HG03354 (cell line): ENCODE measurements at regions not wholly inside any gene's neighbourhood (a gene's known extent, or its start where the extent isn't known, plus 50 kb on each side); places are given as distances from the start of the nearest gene placed in this dataset.
A peak's percentile ranks its signal among the peaks of the same experiment; 100 is the strongest.

ENCODE experiments used
- ATAC-seq: cut with Tn5 transposase; IDR thresholded peaks from one replicate; pipeline ENCODE4 v1.9.1; 2021; ENCODE audit warnings: mild to moderate bottlenecking; ENCODE audit not compliant: unreplicated experiment, poor library complexity, severe bottlenecking

DNA sequence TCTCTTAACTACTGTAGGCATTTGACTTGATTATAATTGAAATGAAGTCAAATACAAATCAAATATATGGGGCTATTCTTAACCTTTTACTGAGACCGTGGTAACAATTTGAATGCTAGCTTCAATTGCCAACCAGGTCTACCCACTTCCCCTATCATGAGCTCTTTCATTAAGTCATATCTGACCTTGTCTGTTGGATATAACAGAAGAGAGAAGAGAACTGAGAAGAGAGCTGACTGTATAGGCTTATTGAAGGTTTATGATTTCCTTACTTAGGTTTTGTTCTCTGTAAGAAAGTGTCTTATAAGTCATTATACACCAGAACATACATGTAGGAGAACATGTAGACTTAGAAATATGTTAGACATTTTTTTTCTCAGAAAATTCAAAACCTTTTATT lies 549.4 kb downstream of the COL12A1 start:
- no peak for ATAC-seq

DNA sequence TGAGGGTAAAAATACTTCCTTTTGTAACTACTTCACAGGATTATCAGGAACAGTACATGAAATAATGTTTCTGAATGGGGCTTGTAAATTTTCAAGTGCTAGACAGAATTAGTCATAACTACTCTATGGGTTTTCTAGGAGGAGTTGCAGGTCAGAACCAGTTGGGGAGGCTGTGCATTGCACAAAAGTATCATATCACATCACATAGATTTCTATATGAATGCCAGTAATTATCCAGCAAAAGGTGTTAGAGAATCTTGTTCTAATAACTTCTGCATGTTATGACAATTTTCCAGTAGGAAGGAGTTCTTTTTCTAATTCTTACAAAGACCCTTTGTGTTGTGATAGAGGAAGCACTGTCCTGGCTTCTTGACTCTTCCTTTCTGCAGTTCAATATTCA lies 551.6 kb downstream of the COL12A1 start:
- no peak for ATAC-seq

DNA sequence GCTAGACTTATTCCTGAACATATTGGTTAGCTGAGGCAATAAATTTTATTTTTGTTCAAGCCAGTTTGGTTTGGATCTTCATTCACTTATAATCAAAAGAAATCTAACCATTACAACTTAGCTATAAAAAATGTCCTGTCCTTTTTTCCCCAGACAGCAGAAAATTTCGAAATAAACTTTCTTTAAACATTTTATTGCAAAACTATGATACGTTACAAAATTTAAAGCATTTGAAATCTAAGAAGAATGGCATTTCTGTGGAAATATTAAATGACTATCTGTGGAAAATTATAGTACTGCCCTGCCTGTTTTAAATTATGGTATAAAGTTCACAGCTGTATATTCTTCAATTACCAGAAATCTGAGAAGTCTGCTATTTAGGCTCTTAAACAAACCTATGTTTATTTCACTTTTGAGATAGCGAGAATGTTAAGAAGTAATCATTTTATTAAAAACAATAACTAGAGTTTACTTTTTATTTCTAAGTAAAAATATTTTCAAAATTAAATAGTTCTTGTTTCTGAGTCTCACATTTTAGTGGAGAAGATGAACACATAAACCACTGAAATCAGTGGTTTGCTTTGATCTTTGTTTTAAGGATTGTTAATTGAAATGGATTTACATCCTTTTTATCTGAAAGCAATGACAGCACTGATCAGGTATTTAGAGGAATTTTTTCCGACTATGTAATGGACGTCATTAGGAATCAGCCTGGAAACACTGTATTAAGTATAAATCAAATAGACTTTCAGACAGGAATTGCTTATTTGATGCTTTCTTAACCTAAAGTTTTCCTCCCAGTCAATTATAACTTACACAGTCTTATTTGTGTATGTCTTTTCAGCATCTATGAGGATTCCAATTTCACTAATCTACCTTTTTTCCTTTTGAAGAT lies 553.7 kb downstream of the COL12A1 start:
- ATAC-seq: no peak

DNA sequence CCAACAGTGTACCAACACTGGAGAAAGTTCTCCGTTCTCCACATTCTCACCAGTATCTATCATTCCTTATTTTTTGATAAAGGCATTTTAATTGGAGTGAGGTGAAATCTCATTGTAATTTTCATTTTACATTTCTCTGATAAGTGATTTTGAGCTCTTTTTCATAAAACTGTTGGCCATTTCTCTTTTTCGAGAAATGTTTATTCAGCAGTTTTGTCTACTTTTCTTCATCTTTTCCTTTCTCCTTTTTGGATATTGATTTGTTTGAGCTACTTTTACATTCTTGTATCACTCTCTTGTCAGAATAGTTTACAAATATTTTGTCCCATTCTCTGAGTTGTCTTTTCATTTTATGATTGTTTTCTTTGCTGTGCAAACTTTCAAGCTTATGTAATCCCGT lies 555.2 kb downstream of the COL12A1 start:
- ATAC-seq: no peak

DNA sequence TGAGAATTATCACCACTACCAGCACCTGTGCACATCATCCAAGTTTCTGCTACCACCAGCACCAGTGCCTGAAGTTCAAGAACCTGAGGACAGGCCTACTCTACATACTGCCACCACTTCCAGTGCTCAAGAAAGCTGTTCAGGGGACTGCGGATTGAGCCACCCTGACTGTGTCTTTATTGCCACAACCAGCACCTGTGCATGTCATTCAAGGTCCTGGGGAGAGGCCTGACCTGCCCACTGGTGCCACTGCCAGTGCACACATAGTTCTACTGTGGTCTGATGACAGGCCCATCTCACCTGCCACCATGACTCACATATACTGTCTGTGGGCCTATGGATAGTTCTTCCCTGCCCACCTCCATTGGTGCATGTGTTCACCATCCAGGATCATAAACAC lies 559.4 kb downstream of the COL12A1 start:
- no peak for ATAC-seq

DNA sequence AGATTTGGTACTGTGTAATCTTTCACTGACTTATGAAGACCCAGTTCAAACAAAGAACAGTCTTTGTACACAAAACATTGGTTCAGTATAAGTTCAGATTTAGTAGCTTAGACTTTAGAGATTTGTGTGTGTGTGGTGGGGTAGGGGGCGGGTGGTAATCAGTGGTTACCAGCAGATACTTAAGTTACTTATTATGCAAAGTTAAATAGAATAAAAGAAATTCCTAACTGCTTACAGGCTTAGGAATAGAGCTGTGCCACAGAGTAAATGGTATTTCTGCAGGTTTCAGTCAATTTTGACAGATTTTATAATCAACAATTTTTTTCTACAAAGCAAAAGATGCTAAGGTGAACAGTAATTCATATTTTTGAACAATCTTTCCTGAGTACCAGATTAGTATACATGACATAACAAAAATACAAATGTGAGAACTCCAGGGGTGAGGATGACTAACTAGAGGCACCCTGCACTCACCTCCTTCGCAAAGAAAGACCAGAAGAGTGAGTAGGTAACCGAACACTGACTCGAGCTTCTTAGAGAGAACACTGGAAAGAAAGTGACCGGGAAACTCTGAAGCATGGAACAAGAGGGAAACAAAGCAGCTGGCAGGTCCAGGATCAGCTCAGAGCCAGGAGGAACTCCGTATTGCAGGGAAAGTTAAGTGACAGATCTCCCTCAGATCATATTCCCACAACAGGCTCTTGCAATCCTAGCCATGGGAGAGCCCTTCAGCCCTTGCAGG lies 560.6 kb downstream of the COL12A1 start:
- no peak for ATAC-seq

DNA sequence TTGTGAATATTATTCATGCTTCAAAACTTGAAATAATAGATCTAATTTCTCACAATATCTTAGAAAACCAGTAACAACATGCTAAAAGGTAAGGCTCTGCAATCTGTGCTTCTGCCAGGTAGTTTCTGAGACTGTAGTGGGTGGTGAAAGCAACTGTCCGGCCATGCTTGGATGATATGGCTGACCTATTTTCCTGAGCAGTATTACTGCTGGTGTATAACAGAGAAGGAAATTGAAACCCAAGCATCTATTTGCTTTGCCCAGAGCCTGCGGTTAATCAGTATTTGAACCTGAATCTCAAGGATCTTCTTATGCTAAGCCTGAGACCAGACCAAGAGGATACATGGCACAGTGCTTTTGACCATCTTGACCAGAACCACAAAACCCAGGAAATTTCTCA lies 563.8 kb downstream of the COL12A1 start:
- peak; percentile 79 for ATAC-seq

DNA sequence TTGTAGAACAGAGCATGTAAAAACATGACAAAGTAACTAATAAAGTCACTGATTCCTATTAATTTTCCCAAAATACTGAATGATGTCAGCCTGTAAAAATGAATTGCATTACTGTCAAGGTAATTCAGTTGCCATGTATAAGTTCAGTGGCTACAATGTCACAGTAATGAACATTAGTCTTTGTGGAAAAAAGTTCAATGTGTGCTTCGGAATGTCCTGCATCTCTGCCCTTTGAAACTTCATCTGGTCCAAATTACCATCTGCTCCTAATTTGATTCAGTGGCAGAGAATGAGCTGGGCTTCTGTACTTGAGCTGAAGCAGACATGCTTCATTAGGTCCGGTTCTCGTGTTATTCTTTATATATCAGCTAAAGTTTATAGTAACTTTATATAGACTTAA lies 567.4 kb downstream of the COL12A1 start:
- ATAC-seq: no peak

DNA sequence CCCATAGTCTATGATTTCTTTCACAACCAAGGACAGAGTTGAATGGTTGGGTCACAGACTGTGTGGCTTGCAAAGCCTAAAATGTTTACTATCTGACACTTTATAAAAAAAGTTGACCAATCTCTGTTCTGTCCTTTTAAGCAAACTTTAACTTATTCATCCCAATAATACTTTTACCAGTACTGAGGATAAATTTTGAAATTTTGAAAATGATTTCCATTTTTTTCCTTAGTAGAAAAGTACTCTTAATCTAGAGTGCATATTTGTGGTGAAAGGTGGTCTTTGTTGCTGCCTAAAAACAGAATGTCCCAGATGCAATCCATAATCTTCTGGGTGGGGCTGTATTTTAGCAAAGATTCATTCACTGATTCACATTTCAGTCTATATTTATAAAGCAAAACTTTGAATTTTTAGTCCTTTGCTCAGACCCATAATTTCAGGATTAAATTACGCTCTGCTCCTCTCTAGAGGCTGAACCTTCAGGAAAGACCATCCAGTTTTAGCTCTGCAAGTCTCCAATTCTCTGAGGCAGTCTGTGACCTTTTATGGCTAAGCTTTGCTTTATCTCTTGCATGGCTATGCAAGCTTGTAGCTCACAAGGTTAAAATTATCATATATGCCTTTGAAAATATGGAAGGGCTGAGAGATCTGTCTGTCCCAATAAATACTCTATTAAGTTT lies 573.5 kb downstream of the COL12A1 start:
- no peak for ATAC-seq

DNA sequence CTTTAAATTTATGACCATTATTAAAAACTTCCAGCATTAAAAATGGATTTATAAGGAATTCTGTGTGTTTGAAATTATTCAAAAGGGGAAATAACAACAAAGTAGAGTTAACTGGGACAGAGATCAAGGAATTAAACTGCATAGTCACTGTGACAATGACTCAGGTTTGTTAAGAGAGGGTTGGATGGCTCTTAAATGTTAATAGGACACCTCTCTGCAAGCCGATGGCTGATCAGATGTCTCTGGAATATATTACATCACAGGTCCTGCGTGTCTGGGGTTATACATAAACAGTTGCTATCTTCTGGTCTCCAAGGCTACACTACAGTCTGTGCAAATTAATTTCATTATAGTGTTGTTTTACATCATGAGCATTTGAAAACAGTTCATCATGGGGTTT lies 574.3 kb downstream of the COL12A1 start:
- ATAC-seq: no peak

DNA sequence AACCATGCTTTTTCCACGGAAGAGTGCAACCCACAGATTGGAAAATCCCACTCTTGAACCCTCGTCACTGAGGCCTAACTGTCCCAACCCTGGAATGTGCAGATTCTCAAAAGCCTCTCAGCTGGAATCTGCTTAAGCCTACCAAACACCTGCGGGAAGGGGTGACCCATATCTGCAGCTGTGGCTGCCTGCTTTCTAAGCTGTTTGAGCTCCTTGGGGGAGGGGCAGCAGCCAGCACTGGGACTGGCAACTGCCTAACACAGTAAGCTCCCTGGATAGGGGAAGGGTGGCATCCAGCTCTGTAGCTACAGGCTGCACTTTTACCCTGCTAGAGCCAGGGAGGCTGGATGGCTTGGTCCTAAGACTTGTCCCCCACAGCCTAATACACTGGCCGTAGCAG lies 579.6 kb downstream of the COL12A1 start:
- no peak for ATAC-seq

DNA sequence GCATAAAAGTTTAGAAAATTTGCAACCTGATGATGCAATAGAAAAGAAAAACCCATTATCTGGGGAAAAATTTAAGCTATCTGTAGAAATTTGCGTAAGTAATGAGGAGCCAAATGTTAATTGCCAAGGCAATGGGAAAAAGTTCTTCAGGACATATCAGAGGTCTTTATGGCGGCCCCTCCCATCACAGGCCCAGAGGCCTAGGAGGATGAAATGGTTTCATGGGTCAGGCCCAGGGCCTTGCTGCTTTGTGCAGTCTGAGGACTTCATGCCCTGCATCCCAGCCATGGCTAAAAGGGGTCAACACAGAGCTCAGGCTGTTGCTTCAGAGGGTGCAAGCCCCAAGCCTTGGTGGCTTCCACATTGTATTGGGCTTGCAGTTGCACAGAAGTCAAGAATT lies 582.8 kb downstream of the COL12A1 start:
- no peak for ATAC-seq

DNA sequence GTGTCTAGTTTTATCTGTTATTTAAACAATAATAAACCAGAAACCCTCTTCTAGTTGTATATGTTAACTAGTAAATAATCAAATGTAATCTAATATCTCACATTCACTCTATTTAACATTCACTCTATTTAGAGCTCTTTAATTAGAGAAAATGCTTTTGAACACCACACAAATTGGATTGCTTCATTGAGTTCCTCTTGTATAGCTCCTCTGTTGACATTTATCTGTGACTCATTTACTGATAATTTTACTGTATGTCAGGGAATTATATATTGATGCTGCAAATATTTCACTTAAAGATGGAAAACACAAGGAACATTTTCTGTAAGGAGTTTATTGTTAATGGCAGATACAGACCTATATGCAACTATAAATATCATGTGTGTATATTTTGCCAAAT lies 594.6 kb downstream of the COL12A1 start:
- ATAC-seq: no peak

DNA sequence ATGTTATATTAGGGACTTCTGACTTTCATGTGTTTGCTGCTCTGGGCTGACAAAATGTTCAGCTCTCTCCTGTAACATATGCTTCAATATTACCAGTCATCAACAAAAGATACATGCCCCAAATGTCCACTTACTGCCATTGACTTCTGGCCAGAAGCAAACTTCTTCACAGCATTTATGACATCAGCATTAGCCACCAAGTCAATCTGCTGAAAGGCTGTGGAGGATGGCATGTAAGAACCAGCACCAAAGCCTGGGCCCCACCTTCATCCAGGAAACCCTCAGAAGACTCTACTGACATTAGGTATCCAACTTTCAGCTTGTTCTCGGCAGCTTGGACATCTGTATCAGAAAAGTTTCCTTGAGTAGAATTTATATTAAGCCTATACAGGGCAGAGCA lies 595.5 kb downstream of the COL12A1 start:
- no peak for ATAC-seq

DNA sequence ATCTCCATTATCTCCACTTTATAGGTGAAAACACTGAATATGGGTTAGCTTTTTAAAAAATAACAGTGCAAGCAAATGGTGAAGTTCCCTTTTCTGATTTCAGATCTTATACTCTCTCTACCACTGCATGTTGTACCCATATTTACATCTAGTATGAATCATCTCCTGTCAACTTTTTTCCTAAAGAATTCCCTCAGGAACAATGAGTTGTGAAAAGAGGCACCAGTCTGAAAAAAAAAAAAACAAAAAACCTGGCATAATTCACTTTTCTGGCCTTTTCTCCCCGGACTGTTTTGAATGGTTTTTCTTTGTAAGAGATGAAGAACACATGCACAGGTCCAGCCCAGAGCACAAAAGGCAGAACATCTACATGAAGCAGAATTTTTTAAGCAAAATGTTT lies 596.0 kb downstream of the COL12A1 start:
- no peak for ATAC-seq

DNA sequence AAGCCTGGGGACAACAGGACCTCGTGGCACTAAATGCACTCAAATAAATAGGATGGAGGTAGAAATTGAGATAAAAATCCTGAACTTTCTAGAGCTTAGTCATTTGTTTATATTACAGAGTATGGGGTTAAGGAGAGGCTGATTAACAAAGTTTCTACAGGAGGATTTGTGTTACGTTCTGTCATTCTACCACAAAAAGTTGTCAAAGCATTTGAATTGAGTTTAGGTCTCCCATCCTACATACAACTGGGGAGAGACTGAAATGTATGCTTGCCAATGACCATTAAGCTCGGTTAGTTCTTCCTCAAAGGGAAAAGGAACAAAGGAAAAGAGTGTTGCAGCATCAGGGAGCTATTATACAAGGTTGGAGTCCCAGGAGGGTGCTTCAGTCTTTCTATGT lies 597.9 kb downstream of the COL12A1 start:
- ATAC-seq: no peak

DNA sequence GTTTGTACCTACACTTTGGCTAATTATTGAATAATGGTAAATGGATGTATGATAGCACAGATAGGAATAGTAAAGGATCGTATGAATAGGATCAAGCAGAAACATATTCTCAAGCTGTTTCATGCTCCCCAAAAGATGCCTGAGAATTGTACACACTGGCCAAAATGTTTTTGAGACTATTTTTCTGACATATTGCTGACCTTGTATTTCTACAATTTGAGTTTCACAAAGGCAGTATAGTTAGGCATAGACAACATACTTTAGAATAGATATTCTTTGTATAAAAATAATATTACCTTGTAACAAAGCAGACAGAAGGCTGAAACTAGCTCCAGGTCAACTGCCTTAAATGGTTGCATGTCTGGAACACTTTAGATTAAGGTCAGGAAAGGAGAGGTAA lies 598.4 kb downstream of the COL12A1 start:
- no peak for ATAC-seq

DNA sequence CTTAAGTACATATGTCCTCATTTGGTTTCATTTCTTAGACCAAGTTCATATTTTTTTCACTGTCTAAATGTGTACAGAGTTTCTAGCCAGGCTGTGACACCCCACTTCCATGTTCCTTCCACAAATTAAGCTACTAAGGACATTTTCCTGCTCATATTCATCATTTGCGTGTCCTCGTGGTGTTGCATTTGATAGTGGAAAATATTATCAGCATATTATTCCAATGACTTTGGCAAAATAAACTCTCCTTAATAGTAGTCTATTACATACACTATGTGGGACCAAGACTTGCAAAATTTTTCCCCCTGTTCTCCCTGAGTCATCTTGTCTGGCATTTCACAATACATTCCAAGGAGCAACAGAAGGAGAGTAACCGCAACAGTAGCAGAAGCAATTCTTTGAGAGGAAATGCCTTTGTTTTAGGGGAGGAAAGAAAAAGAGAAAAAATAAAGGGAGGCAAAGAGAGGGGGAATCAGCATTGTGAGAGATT lies 599.2 kb downstream of the COL12A1 start:
- ATAC-seq: no peak

DNA sequence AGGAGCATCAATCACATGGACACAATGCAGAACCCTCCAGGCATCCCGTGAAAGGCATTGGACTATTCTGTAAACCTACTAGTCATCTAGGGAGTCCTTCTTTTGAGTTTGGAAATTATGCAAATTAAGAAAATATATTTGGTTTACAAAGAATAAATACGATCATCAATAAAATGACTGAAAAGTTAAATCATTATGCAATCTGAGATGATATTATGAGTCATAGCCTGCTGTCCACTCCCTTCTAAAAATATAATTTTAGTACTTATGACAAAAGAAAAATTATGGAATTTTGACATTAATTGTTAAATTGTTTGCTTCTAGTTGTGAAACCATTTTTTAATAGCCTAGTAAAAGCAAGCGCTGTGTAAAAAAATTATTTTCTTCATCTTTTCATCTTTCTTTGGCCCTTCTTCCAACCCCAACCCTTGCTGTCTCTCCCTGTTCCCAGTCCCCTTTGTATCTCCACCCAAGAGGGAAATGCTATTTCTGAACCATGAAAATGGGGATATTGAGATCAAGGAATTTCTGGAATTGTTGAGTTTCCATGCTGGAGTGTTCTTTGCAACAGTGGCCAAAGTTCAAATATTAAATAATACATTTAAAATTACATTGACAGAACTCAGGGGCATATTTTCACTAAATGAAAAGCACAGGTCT lies 599.8 kb downstream of the COL12A1 start:
- no peak for ATAC-seq

DNA sequence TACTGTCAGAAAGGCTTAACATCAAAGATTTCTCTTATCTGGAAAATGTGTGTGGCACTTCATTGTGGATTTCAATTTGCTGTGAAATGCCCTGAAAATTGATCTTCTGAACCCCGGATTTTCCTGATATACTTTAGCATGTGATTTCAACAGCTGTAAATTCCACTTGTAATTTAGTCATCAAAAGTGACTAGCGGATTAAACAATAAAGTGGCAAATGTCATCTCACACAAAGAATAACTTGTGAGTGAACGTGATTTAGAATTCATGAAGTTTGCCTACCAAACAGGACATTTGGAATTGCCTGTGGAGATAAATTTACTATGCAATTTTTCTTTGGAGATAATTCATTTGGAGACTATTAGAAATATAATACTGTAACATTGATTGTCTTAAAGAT lies 601.6 kb downstream of the COL12A1 start:
- ATAC-seq: no peak
